D721Med (cell line): ENCODE measurements at regions not wholly inside any gene's neighbourhood (a gene's known extent, or its start where the extent isn't known, plus 50 kb on each side); places are given as distances from the start of the nearest gene placed in this dataset.

Source experiments
- DNase-seq: peaks from one replicate; pipeline ENCODE4 v3.0.0; 2011; ENCODE audit warnings: low spot score; ENCODE audit not compliant: insufficient read length
- FAIRE-seq: peaks from 2 replicates; lab custom pipeline; 2011; peaks lifted over from hg19 to GRCh38; lab: Jason Lieb, UNC
- TF ChIP-seq, protein P1 (sequence below): IDR thresholded peaks from 2 replicates; pipeline ENCODE4 v1.5.1; 2012; ENCODE audit warnings: mild to moderate bottlenecking, control low read depth; ENCODE audit not compliant: insufficient read depth; ENCODE audit errors: missing control alignments

GRCh38 chr12:105955976-105956375, 182.8 kb downstream of the NUAK1 start:
- TF ChIP-seq, protein P1, sequence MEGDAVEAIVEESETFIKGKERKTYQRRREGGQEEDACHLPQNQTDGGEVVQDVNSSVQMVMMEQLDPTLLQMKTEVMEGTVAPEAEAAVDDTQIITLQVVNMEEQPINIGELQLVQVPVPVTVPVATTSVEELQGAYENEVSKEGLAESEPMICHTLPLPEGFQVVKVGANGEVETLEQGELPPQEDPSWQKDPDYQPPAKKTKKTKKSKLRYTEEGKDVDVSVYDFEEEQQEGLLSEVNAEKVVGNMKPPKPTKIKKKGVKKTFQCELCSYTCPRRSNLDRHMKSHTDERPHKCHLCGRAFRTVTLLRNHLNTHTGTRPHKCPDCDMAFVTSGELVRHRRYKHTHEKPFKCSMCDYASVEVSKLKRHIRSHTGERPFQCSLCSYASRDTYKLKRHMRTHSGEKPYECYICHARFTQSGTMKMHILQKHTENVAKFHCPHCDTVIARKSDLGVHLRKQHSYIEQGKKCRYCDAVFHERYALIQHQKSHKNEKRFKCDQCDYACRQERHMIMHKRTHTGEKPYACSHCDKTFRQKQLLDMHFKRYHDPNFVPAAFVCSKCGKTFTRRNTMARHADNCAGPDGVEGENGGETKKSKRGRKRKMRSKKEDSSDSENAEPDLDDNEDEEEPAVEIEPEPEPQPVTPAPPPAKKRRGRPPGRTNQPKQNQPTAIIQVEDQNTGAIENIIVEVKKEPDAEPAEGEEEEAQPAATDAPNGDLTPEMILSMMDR, result no peak
- FAIRE-seq (no peak), DNase-seq (no peak)

GRCh38 chr12:105956662-105957457, 181.9 kb downstream of the NUAK1 start:
- no peak for FAIRE-seq
- no peak for DNase-seq
- TF ChIP-seq, protein P1, result no peak

DNA sequence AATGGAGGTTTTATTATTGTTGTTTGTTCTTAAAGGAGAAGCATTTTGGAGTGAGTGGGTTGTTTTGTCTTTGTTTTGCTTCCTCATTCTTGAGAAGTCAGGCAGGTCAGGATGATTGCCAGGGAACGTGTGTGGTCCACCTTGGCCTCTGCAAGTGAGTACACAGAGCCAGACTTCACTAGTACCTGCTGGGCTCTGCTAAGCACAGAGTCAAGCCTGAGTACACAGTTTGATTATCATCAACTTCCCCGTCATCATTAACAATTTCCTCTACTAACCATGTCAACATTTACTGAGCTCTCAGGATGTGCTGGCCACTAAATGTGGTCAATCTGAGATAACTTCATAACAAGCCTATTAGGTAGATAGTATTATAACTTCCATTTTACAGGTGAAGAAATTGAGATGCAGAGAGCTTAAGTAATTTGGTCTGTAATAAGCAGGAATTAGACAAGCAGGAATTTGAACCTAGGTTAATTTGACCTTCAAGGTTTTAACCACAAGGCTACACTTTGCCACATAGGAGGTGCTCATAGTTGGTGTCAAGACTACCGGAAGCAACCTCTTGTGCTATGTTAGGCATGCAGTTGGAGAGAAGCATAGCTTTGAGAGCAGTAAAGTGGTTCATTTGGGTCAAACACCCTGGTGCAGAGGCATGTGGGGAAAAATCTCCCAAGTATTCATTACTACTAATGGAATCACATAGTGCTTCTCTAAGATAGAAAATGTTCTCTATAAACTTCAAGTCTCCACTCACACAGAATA, 178.3 kb downstream of the NUAK1 start:
- TF ChIP-seq, protein P1, result no peak
- FAIRE-seq (no peak), DNase-seq (no peak)

DNA sequence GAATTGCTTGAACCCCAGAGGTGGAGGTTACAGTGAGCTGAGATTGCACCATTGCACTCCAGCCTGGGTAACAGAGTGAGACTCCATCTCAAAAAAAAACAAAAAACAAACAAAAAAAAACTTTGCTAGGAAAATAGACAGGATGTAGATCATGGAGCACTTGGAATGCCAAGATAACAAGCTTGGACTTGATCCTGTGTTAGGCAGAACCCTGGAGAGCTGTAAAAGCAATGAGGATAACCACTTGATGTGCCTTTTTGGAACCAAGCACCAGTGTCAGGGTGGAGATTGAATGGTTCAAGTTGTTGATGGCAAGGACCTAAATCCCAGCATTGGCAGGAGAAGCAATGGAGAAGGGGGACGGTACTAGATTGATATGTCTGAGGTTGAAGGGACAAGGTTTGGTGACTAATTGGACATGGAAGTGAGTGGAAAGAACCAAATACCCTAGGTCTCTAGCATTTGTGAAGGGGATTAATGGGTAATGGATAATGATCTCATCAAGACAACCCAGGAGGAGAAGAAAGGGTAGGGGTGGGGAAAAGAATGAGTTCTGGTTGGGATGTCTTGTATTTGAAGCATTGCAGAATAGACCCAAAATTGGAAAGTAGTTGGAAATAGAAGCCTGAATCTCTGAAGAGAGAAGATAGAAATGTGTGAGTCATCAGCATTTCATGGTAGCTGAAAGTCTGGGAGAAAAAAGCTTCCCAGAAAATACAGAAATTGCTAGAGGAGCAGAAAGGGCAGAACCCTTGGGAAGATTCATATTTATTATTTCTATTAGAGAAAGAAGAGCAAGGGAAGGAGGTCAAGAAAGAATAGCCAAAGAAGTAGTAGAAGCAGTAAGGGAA, 176.7 kb downstream of the NUAK1 start:
- DNase-seq (no peak), FAIRE-seq (no peak)
- TF ChIP-seq, protein P1, result no peak

GRCh38 chr12:105967038-105967776, 171.5 kb downstream of the NUAK1 start:
- no peak for DNase-seq
- TF ChIP-seq, protein P1, result no peak
- no peak for FAIRE-seq

- FAIRE-seq (no peak), DNase-seq (no peak)
Measured at GRCh38 chr12:105968025-105968424, 170.7 kb downstream of the NUAK1 start.

More at GRCh38 chr12:105968025-105968424, 170.7 kb downstream of the NUAK1 start:
- TF ChIP-seq, protein P1, result no peak
